DMS153 treated with DMSO at 0.1 percent for 48 hours (cell line): ENCODE measurements at regions not wholly inside any gene's neighbourhood (a gene's known extent, or its start where the extent isn't known, plus 50 kb on each side); places are given as distances from the start of the nearest gene placed in this dataset.
A peak's percentile ranks its signal among the peaks of the same experiment; 100 is the strongest.

Experiments
- DNase-seq: peaks from one replicate; lab custom pipeline; 2025; ENCODE audit not compliant: unreplicated experiment; lab: John Stamatoyannopoulos, UW

GRCh38 chr11:19565639-19566038, 147.0 kb upstream of the NAV2 start:
- no peak for DNase-seq

DNA sequence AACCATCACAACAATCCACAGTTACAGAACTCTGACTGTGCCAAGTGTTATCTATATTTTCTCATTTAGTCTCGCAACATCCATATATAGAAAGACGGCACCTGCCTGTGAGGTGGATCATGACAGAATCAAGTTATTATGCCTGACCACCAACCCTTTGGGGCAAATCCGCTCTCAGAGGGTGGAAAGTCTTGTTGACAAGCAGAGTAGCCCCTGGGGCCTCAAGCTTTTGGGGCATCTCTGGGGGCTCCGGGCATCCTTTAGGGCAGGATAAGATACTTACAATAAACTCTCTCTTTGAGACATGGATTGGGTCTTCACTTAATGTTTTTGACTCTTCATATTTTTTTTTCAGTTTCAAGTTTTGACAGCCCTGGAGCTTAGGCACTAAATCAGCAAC, 150.5 kb upstream of the NAV2 start:
- DNase-seq: no peak

DNA sequence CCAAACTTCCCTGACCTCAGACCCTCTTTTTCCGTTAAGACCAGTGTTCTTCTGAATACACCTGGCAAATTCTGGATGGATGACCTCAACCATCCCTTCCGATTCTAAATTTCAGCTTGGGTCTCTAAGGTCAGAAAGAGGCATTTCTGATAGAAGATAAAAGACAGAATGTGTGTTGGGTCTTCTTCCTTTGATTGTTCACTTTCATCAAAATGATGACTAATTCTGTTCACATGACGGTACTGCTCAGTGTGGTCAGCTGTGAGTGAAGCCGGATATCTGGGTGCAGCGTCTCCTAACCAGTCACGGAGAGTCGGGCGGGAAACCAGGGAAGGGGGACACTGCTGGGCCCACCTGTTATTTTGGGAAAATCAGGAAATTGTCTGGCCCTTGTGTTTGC, 151.6 kb upstream of the NAV2 start:
- no peak for DNase-seq

DNA sequence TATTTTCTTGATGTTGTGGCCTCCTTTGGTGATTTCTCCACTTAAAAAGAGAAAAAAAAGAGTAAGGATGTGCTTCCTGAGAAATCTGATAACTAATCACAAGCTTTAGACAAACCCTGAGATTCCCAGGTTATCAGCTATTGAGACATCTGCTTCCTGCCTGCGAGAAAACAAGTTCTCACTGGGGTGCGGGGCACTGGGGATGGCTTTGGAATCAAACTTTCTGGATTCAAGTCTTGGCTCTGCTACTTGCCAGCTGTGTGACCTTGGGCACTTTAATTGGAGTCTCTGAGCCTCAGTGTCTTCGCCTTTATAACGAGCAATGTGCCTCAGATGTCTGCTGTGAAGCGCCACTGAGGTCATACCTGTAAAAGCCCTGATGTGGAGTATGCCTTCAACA, 152.5 kb upstream of the NAV2 start:
- no peak for DNase-seq

- no peak for DNase-seq
Measured at GRCh38 chr11:19559746-19560145, 152.9 kb upstream of the NAV2 start.

DNA sequence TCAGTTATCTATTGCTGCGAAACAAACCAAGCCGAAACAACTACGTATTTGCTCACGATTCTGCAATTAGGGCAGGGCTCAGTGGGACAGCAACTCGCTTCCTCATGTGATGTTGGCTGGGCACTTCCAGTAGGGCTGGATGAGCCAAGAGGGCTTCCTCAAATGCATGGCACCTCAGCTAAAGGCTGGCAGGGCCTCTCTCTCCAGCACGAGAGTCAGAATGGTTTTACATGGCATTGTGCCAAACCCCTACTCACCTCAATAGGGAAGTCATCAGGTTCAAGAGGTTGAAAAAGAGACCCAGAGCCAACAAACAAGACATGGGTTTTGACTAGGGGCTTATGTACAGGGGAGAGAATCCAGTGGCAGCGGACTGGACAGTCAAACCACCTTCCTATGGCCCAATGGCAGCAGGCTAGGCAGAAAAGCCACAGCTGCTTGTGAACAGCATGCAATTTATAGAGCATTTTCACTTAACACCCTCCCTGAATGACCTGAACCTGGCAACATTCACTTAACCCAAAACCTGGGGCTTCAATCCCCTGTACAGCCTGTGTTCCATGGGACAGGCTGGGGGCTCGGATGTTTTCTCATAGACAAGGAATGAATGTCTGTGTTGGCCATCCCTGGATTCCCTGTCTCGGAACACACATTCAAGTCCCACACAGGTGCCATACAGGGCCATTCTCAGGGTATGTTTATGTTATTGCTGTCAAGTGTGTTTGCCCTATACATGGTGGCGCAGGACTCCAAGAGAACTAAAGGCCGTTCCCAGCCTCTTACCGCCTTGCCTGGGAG, 154.2 kb upstream of the NAV2 start:
- peak; percentile 60 for DNase-seq

- DNase-seq: peak; percentile 28
Measured at GRCh38 chr11:19557720-19558140, 154.9 kb upstream of the NAV2 start.

DNA sequence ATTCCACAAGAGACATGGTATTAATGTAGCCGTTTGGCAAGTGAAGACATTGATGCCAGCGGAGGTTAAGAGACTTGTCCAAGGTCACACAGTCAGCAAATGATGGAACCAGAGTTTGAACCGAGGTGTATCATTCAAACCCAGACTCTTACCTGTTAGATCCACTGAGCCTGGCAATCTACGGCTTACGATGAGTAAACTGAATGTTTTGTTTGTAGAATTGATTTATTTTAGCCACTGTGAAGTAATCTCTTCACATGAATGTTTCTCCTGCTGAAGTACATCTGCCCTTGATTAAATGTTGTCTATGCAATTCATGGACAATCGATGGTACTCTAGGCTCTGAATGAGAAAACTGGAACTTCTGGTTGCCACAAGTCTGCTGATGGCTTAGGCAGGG, 155.5 kb upstream of the NAV2 start:
- DNase-seq: no peak

- DNase-seq: no peak
Measured at GRCh38 chr11:19555266-19555665, 157.4 kb upstream of the NAV2 start.

DNA sequence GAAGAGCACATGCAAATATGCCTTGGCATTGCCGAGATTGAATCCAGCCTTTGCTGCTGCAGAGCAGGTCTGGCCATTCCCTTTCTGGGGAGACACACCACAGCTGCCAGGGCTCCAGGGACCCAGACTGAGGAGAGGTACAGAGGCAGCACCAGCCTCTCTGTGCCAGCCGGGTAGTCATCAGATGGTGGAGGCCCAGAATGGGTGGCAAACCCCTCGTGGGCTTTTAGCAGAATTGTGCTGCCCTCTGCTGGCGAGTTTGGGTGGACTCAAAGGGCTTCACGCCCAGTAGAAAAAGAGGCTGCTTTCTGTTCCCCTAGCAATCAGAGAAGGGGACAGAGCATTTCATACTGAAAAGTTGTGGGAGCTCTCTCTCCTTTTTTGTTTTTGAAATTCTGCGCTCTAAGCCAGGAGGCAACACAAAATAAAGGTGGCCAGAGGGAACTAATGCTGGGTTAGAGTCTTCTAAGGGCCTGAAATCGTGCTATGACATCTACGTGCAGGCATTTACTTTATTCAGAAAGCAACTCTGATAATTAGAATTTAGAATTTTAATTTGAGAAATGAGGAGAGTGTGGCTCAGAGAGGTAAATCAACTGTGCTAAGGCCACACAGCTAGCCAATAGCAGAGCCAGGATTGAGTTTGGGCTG, 158.8 kb upstream of the NAV2 start:
- DNase-seq: peak; percentile 71

DNA sequence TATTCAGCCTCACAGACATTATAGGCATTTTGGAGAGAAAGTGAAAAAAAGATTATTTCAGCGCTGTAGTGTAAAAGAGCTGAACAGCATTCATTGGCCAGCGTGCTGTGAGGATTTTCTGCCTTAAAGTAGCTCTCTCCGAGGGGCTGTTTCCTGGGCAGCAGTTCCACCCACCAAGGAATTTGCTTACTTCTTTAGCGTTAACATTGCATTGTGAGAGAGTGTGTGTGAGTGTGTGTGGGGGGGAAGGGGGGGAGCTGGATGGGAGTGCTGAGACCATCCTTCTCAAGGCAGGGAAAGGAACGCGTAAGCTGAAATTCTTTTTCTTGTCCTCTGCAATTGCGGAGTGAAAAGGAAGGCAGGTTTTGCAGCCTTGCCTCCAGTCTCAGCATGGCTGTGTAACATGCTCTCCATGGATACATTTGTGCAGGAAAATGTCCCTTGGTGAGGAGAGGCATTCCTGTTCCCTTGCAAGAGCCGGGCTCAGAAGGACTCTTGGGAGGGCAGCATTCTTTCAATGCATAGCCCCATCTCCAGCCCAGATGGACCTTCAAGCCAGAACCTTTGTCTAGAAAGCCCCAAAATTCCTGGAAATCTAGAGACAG, 159.9 kb upstream of the NAV2 start:
- DNase-seq: no peak

DNA sequence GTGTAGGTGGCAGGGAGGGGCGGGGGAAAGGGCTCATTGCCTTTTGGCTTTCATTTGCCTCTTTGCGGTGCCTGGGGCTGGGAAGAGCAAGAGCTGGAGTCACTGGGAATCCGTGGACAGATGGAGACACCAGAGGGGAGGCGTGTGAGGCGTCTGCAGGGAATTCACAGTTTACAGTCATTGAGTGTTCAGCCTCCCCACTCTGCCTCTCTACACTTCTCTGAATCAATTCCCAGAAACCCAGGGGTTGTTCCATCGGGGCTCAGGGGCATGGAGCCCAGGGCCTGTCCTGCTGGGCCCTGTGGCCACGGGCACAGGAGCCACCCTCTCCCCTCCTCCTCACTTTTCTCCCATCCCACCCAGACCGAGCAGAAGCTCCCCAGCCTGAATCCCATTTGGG, 160.5 kb upstream of the NAV2 start:
- DNase-seq: no peak

GRCh38 chr11:19551457-19551856, 161.2 kb upstream of the NAV2 start:
- DNase-seq: no peak

GRCh38 chr11:19547044-19547443, 165.6 kb upstream of the NAV2 start:
- no peak for DNase-seq

DNA sequence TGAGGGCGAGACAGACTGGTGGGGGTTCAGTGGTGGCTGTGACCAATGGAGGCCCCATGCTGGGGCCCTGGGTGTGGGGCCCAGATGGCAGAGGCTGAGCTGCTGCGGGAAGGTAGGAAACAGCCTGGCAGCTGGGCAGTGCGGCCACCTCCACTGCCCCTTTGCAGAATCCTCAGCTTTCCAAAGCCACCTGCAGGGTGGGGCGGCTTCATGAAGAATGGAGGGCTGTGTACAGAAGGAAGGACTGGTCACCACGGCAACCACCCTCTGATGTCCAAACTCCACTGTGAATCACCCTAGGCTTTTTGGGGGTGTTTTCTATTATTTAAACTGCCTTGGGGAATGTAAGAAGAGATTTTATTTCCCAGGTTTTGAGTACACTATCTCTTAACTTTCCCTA, 166.3 kb upstream of the NAV2 start:
- no peak for DNase-seq

- DNase-seq: no peak
Measured at GRCh38 chr11:19541521-19542049, 171.1 kb upstream of the NAV2 start.

DNA sequence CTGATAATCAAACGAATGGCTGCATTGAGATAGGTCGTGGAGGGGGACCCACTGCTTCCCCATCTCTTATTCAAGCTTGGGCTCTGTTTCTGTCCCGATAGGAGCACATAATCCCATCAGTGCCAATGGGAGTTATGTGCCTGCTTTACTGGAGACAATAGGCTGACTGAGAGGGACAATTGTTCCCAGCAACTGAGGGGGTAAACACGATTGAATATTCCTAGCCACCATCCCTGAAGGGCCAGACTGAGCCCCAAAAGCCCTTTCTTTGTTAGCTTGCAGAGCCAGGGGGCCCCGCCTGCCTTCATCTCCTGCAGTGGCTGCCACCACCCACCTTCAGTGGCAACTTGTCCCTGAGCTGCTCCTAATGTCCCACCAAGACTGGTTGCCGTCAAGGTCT, 172.8 kb upstream of the NAV2 start:
- DNase-seq: no peak

GRCh38 chr11:19537803-19538453, 174.7 kb upstream of the NAV2 start:
- DNase-seq: no peak

DNA sequence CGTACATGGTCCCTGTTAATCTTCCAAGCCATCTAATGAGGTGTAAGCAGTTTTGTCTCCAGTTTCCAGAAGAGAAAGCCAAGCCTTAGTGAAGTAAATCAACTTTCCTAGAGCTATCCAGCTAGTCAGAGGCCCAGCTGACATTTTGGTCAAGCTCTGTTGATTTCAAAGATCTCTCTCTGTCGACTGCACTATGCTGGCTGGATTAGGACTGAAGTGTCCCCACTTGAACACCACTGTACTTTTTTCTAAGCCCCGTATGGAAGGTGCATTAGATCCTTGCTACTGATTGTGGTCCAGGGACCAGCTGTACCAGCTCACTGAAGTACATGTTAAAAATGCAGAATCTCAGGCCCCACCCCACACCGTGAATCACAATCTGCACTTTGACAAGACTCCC, 176.5 kb upstream of the NAV2 start:
- DNase-seq: no peak

DNA sequence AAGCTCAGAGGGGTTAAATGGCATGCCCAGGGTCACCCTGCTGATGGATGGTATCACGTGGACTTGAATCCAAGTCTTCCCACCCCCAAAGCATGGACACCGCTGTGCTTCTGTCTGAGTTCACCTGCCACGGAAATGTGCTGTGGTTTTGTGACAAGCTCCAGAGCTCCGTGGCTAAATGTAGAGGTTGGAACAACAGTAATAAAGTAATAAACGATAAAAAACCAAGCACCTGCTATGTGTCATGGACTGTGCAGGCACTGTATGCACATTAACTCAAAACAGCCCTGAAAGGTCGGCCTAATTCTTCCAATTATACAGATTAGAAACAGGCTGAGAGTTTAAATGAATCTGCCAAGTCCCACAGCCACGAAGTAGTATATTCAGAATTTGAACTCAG, 182.1 kb upstream of the NAV2 start:
- DNase-seq: no peak

- DNase-seq: no peak
Measured at GRCh38 chr11:19526119-19526518, 186.5 kb upstream of the NAV2 start.

- no peak for DNase-seq
Measured at GRCh38 chr11:19525714-19526113, 186.9 kb upstream of the NAV2 start.
